ENCODE measurements at regions not wholly inside any gene's neighbourhood (a gene's known extent, or its start where the extent isn't known, plus 50 kb on each side); places are given as distances from the start of the nearest gene placed in this dataset.
"Not testable (repeated sequence)": the region's sequence is repeated elsewhere in the genome, so short reads cannot be mapped to it uniquely, and the experiment has no call there.

GRCh38 chr18:73101977-73102376, 234.2 kb upstream of the NETO1 start:
- Histone ChIP-seq H3K27ac (ENCODE audit: low read length, poor library complexity, severe bottlenecking) (no peak overlapping the region), H2BK15ac (ENCODE audit: low read depth, poor library complexity, severe bottlenecking) (no peak overlapping the region), H4K91ac (ENCODE audit: low read length) (no peak overlapping the region), H4K8ac (ENCODE audit: low read length) (no peak overlapping the region), H2AK5ac (ENCODE audit: low read length, severe bottlenecking) (no peak overlapping the region), H2BK120ac (ENCODE audit: low read depth, low read length) (no peak overlapping the region), H3K18ac (ENCODE audit: low read depth in 1 of 2, low read length in 2 of 2) (no peak overlapping the region), H3K4ac (ENCODE audit: low read depth in 1 of 2, low read length in 2 of 2) (no peak overlapping the region), H3K27me3 (ENCODE audit: control insufficient read depth in 1 of 2, insufficient read depth in 1 of 2, low read length in 2 of 2) (no peaks in the 10 kb centered on the region), H3K4me3 (ENCODE audit: insufficient read depth in 1 of 2, low read depth in 1 of 2, low read length in 2 of 2) (no peak overlapping the region), H3K23ac (ENCODE audit: low read length in 2 of 2) (no peak overlapping the region), H3K79me1 (replicated peaks; ENCODE audit: low read length, poor library complexity, severe bottlenecking) (no peaks in the 10 kb centered on the region), H3K9ac (ENCODE audit: low read length) (no peak overlapping the region), H2BK12ac (ENCODE audit: low read length in 2 of 2) (no peak overlapping the region), H3K9me3 (ENCODE audit: control insufficient read depth, low read length) (peaks cover 32% of the 10 kb centered on the region), H2AFZ (ENCODE audit: low read depth, low read length) (no peak overlapping the region), H3K4me2 (ENCODE audit: low read length, poor library complexity, severe bottlenecking) (peak overlapping the region; percentile 53), H2BK5ac (ENCODE audit: low read depth, low read length, poor library complexity, severe bottlenecking) (no peak overlapping the region), H3K14ac (ENCODE audit: low read length in 2 of 2) (no peak overlapping the region), H3K36me3 (ENCODE audit: control insufficient read depth in 1 of 2, insufficient read depth in 2 of 2, low read depth in 1 of 2, low read length in 2 of 2) (no peaks in the 10 kb centered on the region), H3K4me1 (ENCODE audit: control insufficient read depth, insufficient read depth, low read depth, low read length) (no peaks in the 10 kb centered on the region)
- DNase-seq, result no peak
- 94% methylated on average over 3 of the region's 4 CpGs for WGBS

GRCh38 chr18:73101491-73101890, 233.7 kb upstream of the NETO1 start:
- H3K4me2 ChIP-seq (ENCODE audit: low read length, poor library complexity, severe bottlenecking); H3K27ac ChIP-seq (ENCODE audit: low read length, poor library complexity, severe bottlenecking); H3K23ac ChIP-seq (ENCODE audit: low read length in 2 of 2); H3K9ac ChIP-seq (ENCODE audit: low read length); H3K14ac ChIP-seq (ENCODE audit: low read length in 2 of 2); H3K18ac ChIP-seq (ENCODE audit: low read depth in 1 of 2, low read length in 2 of 2); H2AFZ ChIP-seq (ENCODE audit: low read depth, low read length); H2BK15ac ChIP-seq (ENCODE audit: low read depth, poor library complexity, severe bottlenecking); H3K4me3 ChIP-seq (ENCODE audit: insufficient read depth in 1 of 2, low read depth in 1 of 2, low read length in 2 of 2); H2AK5ac ChIP-seq (ENCODE audit: low read length, severe bottlenecking); H3K4me1 ChIP-seq (ENCODE audit: control insufficient read depth, insufficient read depth, low read depth, low read length); H4K91ac ChIP-seq (ENCODE audit: low read length); DNase-seq; H2BK12ac ChIP-seq (ENCODE audit: low read length in 2 of 2); H2BK5ac ChIP-seq (ENCODE audit: low read depth, low read length, poor library complexity, severe bottlenecking); H3K79me1 ChIP-seq (replicated peaks; ENCODE audit: low read length, poor library complexity, severe bottlenecking); H3K4ac ChIP-seq (ENCODE audit: low read depth in 1 of 2, low read length in 2 of 2); H2BK120ac ChIP-seq (ENCODE audit: low read depth, low read length); H3K27me3 ChIP-seq (ENCODE audit: control insufficient read depth in 1 of 2, insufficient read depth in 1 of 2, low read length in 2 of 2); H3K36me3 ChIP-seq (ENCODE audit: control insufficient read depth in 1 of 2, insufficient read depth in 2 of 2, low read depth in 1 of 2, low read length in 2 of 2); H4K8ac ChIP-seq (ENCODE audit: low read length): not testable (repeated sequence)
- 32% methylated on average over 5 of the region's 6 CpGs for WGBS
- peaks cover 32% of the 10 kb centered on the region for H3K9me3 ChIP-seq (ENCODE audit: control insufficient read depth, low read length)

GRCh38 chr18:73099759-73100158, 232.0 kb upstream of the NETO1 start:
- Histone ChIP-seq H3K4me1 (ENCODE audit: control insufficient read depth, insufficient read depth, low read depth, low read length) (no peaks in the 10 kb centered on the region), H4K8ac (ENCODE audit: low read length) (no peak overlapping the region), H3K4ac (ENCODE audit: low read depth in 1 of 2, low read length in 2 of 2) (no peak overlapping the region), H4K91ac (ENCODE audit: low read length) (no peak overlapping the region), H2BK5ac (ENCODE audit: low read depth, low read length, poor library complexity, severe bottlenecking) (no peak overlapping the region), H3K14ac (ENCODE audit: low read length in 2 of 2) (no peak overlapping the region), H3K9ac (ENCODE audit: low read length) (no peak overlapping the region), H2BK120ac (ENCODE audit: low read depth, low read length) (no peak overlapping the region), H2BK15ac (ENCODE audit: low read depth, poor library complexity, severe bottlenecking) (no peak overlapping the region), H3K4me2 (ENCODE audit: low read length, poor library complexity, severe bottlenecking) (no peak overlapping the region), H2AFZ (ENCODE audit: low read depth, low read length) (no peak overlapping the region), H3K79me1 (replicated peaks; ENCODE audit: low read length, poor library complexity, severe bottlenecking) (no peaks in the 10 kb centered on the region), H3K4me3 (ENCODE audit: insufficient read depth in 1 of 2, low read depth in 1 of 2, low read length in 2 of 2) (no peak overlapping the region), H3K27ac (ENCODE audit: low read length, poor library complexity, severe bottlenecking) (no peak overlapping the region), H3K18ac (ENCODE audit: low read depth in 1 of 2, low read length in 2 of 2) (no peak overlapping the region), H2AK5ac (ENCODE audit: low read length, severe bottlenecking) (no peak overlapping the region), H3K9me3 (ENCODE audit: control insufficient read depth, low read length) (peaks cover 33% of the 10 kb centered on the region), H3K36me3 (ENCODE audit: control insufficient read depth in 1 of 2, insufficient read depth in 2 of 2, low read depth in 1 of 2, low read length in 2 of 2) (no peaks in the 10 kb centered on the region), H3K27me3 (ENCODE audit: control insufficient read depth in 1 of 2, insufficient read depth in 1 of 2, low read length in 2 of 2) (no peaks in the 10 kb centered on the region), H3K23ac (ENCODE audit: low read length in 2 of 2) (no peak overlapping the region), H2BK12ac (ENCODE audit: low read length in 2 of 2) (no peak overlapping the region)
- DNase-seq, result no peak
- WGBS, result 85% methylated on average over 1 of the region's 2 CpGs

DNA sequence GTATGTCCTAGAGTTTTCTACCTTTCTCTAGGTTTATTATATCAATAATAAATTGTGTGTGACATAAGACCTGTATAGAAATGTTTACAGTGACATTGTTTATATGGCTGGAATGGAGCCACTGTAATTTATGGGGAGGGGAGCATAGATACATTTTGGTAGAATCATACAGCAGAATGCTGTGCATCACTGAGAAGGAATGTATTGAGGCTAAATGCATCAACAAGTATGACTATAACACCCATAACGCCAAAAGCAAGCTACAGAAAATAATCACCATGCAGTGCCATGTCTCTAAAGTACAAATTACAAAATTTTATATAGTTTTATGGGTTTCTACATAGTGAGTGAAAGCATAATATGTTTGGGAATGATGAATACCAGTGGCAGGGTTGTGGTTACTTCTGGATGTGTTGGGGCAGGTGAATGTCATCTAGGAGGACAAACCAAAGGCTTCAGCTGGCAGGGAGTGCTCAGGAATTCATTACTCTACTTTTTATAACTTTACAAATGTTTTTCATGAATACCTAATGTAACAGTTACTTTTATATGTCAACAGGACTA, 226.0 kb upstream of the NETO1 start:
- H3K9me3 ChIP-seq (ENCODE audit: control insufficient read depth, low read length), result peaks cover 24% of the 10 kb centered on the region
- H3K27ac ChIP-seq (ENCODE audit: low read length, poor library complexity, severe bottlenecking), result no peak overlapping the region
- H2AFZ ChIP-seq (ENCODE audit: low read depth, low read length), result no peak overlapping the region
- H3K79me1 ChIP-seq (replicated peaks; ENCODE audit: low read length, poor library complexity, severe bottlenecking), result no peaks in the 10 kb centered on the region
- H3K4me2 ChIP-seq (ENCODE audit: low read length, poor library complexity, severe bottlenecking), result no peak overlapping the region
- H3K4me1 ChIP-seq (ENCODE audit: control insufficient read depth, insufficient read depth, low read depth, low read length), result no peaks in the 10 kb centered on the region
- no peak overlapping the region for H2BK15ac ChIP-seq (ENCODE audit: low read depth, poor library complexity, severe bottlenecking)
- no peak for DNase-seq
- H2BK5ac ChIP-seq (ENCODE audit: low read depth, low read length, poor library complexity, severe bottlenecking), result no peak overlapping the region
- no peak overlapping the region for H3K4ac ChIP-seq (ENCODE audit: low read depth in 1 of 2, low read length in 2 of 2)
- no peak overlapping the region for H2AK5ac ChIP-seq (ENCODE audit: low read length, severe bottlenecking)
- no CpG with 5 or more reads among the region's 1 CpG for WGBS
- no peak overlapping the region for H2BK120ac ChIP-seq (ENCODE audit: low read depth, low read length)
- H3K36me3 ChIP-seq (ENCODE audit: control insufficient read depth in 1 of 2, insufficient read depth in 2 of 2, low read depth in 1 of 2, low read length in 2 of 2), result no peaks in the 10 kb centered on the region
- no peak overlapping the region for H3K4me3 ChIP-seq (ENCODE audit: insufficient read depth in 1 of 2, low read depth in 1 of 2, low read length in 2 of 2)
- no peak overlapping the region for H3K9ac ChIP-seq (ENCODE audit: low read length)
- H4K8ac ChIP-seq (ENCODE audit: low read length), result no peak overlapping the region
- H3K27me3 ChIP-seq (ENCODE audit: control insufficient read depth in 1 of 2, insufficient read depth in 1 of 2, low read length in 2 of 2), result no peaks in the 10 kb centered on the region
- no peak overlapping the region for H3K18ac ChIP-seq (ENCODE audit: low read depth in 1 of 2, low read length in 2 of 2)
- no peak overlapping the region for H3K23ac ChIP-seq (ENCODE audit: low read length in 2 of 2)
- no peak overlapping the region for H2BK12ac ChIP-seq (ENCODE audit: low read length in 2 of 2)
- H3K14ac ChIP-seq (ENCODE audit: low read length in 2 of 2), result no peak overlapping the region
- H4K91ac ChIP-seq (ENCODE audit: low read length), result no peak overlapping the region
